ENCODE measurements at regions not wholly inside any gene's neighbourhood (a gene's known extent, or its start where the extent isn't known, plus 50 kb on each side); places are given as distances from the start of the nearest gene placed in this dataset.
"Not testable (repeated sequence)": the region's sequence is repeated elsewhere in the genome, so short reads cannot be mapped to it uniquely, and the experiment has no call there.

- H3K9me3 Mint-ChIP-seq, result peaks cover 0 to 7% (median 3%) of the 10 kb centered on the region in 7 donors
- ATAC-seq (ENCODE audit: low read depth in 2 of 2) (no peak), DNase-seq (no peak)
- H3K4me3 Mint-ChIP-seq, result no peak overlapping the region
- no peaks in the 10 kb centered on the region for H3K36me3 Mint-ChIP-seq
- no peak overlapping the region for H3K27ac Mint-ChIP-seq
- peaks cover 18 to 46% (median 28%) of the 10 kb centered on the region in 3 donors for H3K27me3 Mint-ChIP-seq
- H3K4me1 Mint-ChIP-seq, result no peaks in the 10 kb centered on the region
Observed at GRCh38 chr2:88396209-88396608, 56.3 kb downstream of the FOXI3 start.

DNA sequence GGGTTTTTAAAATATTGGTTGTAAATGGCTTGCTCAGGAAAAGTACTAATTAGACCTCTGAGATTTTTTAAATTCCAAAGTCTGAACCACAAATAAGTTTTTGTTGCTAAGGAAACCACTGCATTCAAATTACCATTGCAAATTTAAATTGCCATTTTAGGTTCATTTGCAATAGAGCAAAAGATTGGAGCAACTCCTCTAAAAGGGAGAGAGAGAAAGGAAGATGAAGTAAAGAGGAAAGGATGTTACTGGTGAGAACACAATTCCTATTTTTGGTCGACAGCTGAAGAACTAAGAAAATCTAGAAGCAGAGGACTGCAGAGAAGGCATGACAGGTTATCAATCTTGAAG lies 74.9 kb downstream of the FOXI3 start:
- ATAC-seq (ENCODE audit: low read depth in 2 of 2) (no peak), DNase-seq (no peak)
- H3K36me3 Mint-ChIP-seq, result peaks cover 0 to 8% of the 10 kb centered on the region in 2 donors
- peaks cover 20 to 50% (median 35%) of the 10 kb centered on the region in 3 donors for H3K27me3 Mint-ChIP-seq
- H3K9me3 Mint-ChIP-seq, result peaks cover 0 to 16% (median 4%) of the 10 kb centered on the region in 7 donors
- no peak overlapping the region for H3K4me3 Mint-ChIP-seq
- H3K27ac Mint-ChIP-seq, result peak overlapping the region in 1 of 6 donors; percentile 74
- H3K4me1 Mint-ChIP-seq, result no peaks in the 10 kb centered on the region

DNA sequence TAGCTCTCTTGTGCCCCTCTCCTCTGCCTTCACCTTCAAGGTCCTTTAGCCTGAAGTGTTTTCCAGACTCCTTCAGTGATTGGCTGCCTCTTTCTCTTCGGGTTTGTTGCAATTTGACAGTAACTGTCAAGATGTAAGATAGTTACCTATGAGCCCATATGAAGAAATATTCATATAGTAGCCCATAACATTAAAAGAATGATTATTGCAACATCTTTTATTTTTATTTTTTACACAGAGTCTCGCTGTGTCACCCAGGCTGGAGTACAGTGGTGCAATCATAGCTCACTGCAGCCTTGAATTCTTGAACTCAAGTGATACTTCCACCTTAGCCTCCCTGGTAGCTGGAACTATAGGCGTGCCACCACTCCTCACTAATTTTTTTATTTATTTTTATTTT lies 80.5 kb downstream of the FOXI3 start:
- no peaks in the 10 kb centered on the region for H3K4me1 Mint-ChIP-seq
- H3K4me3 Mint-ChIP-seq, result no peak overlapping the region
- DNase-seq, result no peak
- H3K9me3 Mint-ChIP-seq, result peaks cover 0 to 11% (median 4%) of the 10 kb centered on the region in 7 donors
- no peak for ATAC-seq (ENCODE audit: low read depth in 2 of 2)
- H3K36me3 Mint-ChIP-seq, result peaks cover 0 to 8% of the 10 kb centered on the region in 2 donors
- H3K27ac Mint-ChIP-seq, result no peak overlapping the region
- H3K27me3 Mint-ChIP-seq, result peaks cover 18 to 34% (median 34%) of the 10 kb centered on the region in 3 donors

DNA sequence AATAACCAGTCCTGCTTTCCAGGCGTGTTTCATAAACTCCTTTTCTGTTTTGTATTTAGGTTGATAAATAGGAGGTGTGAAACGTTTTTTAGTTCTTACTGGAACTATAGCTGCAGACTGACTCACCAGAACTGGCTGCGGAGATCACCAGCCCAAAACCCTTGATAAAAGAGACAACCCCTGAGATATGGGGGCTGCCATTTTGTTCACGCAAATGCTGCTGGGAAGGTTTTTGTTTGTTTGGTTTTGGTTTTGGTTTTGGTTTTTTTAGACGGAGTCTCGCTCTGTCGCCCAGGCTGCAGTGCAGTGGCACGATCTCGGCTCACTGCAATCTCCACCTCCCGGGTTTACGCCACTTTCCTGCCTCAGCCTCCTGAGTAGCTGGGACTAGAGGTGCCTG lies 87.1 kb downstream of the FOXI3 start:
- H3K4me3 Mint-ChIP-seq; H3K4me1 Mint-ChIP-seq; H3K9me3 Mint-ChIP-seq; ATAC-seq (ENCODE audit: low read depth in 2 of 2); DNase-seq; H3K36me3 Mint-ChIP-seq; H3K27me3 Mint-ChIP-seq; H3K27ac Mint-ChIP-seq: not testable (repeated sequence)

GRCh38 chr2:88355486-88355885 lies 97.0 kb downstream of the FOXI3 start:
- Mint-ChIP-seq H3K27me3 (peaks cover 40 to 41% (median 40%) of the 10 kb centered on the region in 3 donors), H3K9me3 (peaks cover 0 to 1% (median 0%) of the 10 kb centered on the region in 7 donors), H3K27ac (peak overlapping the region in 1 of 6 donors; percentile 8), H3K4me3 (no peak overlapping the region), H3K4me1 (peaks cover 0 to 6% (median 4%) of the 10 kb centered on the region in 3 donors), H3K36me3 (no peaks in the 10 kb centered on the region)
- ATAC-seq (ENCODE audit: low read depth in 2 of 2) (no peak), DNase-seq (no peak)

DNA sequence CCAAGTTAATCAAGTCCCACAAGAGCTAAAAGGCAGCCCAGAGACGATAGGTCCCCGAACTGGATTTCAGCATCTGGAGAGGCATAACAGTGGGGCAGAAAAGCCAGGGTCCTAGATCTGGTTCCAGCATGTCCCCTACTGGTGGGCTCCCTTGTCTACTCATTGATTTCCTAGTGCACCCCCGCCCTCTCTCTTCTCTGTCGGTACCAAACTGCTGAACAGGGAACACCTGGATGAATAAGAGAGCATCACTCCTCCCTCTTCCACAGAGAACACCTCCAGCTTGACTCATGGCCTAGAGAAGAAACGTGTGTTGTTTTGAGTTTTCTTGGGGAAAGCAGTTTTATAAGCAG lies 101.3 kb downstream of the FOXI3 start:
- peak in 1 of 2 donors; percentile 9 for ATAC-seq (ENCODE audit: low read depth in 2 of 2)
- no peaks in the 10 kb centered on the region for H3K36me3 Mint-ChIP-seq
- H3K9me3 Mint-ChIP-seq, result peaks cover 0 to 1% (median 0%) of the 10 kb centered on the region in 7 donors
- peaks cover 58 to 80% (median 58%) of the 10 kb centered on the region in 3 donors for H3K27me3 Mint-ChIP-seq
- H3K4me3 Mint-ChIP-seq, result peak overlapping the region; percentile 26 to 85 (median 78)
- H3K27ac Mint-ChIP-seq, result no peak overlapping the region
- H3K4me1 Mint-ChIP-seq, result peaks cover 0 to 10% (median 4%) of the 10 kb centered on the region in 3 donors
- no peak for DNase-seq

GRCh38 chr2:88350331-88351248 lies 101.9 kb downstream of the FOXI3 start:
- Mint-ChIP-seq H3K27me3 (peaks cover 53 to 79% (median 61%) of the 10 kb centered on the region in 3 donors), H3K36me3 (no peaks in the 10 kb centered on the region), H3K27ac (peak overlapping the region in 1 of 6 donors; percentile 65), H3K4me3 (peak overlapping the region; percentile 26 to 85 (median 78)), H3K9me3 (peaks cover 0 to 1% (median 0%) of the 10 kb centered on the region in 7 donors), H3K4me1 (peaks cover 0 to 10% (median 4%) of the 10 kb centered on the region in 3 donors)
- DNase-seq (peak; percentile 47), ATAC-seq (ENCODE audit: low read depth in 2 of 2) (peak; percentile 51 to 67)

GRCh38 chr2:88345842-88346241 lies 106.7 kb downstream of the FOXI3 start:
- Mint-ChIP-seq H3K27me3 (peaks cover 28 to 63% (median 38%) of the 10 kb centered on the region in 3 donors), H3K9me3 (peaks cover 0 to 6% (median 1%) of the 10 kb centered on the region in 7 donors), H3K27ac (peak overlapping the region in 1 of 6 donors; percentile 9), H3K36me3 (peaks cover 0 to 3% of the 10 kb centered on the region in 2 donors), H3K4me3 (no peak overlapping the region), H3K4me1 (peaks cover 0 to 12% (median 0%) of the 10 kb centered on the region in 3 donors)
- ATAC-seq (ENCODE audit: low read depth in 2 of 2), result no peak
- no peak for DNase-seq

DNA sequence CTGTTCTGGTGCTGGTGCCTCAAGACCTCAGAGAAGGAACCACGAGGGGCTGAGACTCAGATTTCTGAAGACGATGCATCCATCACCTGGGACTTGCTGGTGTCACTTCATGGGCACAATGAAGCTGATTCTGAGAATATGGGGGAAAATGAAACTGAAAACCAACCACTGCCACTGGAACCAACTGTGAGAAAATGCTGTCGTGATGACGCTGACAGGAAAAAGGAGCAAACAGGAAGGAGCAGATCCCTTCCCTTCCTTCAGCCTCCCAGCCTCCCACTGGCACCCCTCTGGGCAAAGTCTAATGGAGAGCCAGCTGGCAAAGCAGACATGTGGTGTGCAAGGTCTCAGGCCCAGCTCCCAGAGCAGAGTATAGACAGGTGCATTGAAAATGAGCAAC lies 109.7 kb downstream of the FOXI3 start:
- ATAC-seq (ENCODE audit: low read depth in 2 of 2), result no peak
- H3K4me3 Mint-ChIP-seq, result no peak overlapping the region
- H3K4me1 Mint-ChIP-seq, result peaks cover 0 to 5% (median 0%) of the 10 kb centered on the region in 3 donors
- H3K27me3 Mint-ChIP-seq, result peaks cover 26 to 47% (median 36%) of the 10 kb centered on the region in 3 donors
- H3K9me3 Mint-ChIP-seq, result peaks cover 0 to 11% (median 5%) of the 10 kb centered on the region in 7 donors
- DNase-seq, result no peak
- peaks cover 0 to 7% of the 10 kb centered on the region in 2 donors for H3K36me3 Mint-ChIP-seq
- H3K27ac Mint-ChIP-seq, result no peak overlapping the region

DNA sequence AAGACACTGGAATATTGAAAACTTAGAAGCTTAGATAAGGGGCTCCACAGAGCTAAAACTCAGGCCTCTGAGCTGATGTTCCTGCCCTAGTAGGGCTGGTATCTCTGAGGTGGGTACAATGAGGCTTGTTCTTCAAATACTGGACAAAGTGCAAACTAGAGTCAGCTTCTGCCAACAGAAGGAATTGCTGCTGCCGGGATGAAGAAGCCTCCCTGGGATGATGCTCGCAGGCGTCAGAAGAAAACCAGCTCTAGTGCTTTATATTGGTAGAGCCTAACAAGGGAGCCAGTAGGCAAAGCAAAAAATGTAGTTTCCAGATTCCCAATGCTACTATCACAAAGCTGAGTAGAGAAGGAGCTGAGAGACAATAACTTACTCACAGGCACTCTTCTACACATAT lies 118.1 kb downstream of the FOXI3 start:
- H3K27me3 Mint-ChIP-seq, result peaks cover 38 to 59% (median 50%) of the 10 kb centered on the region in 3 donors
- H3K9me3 Mint-ChIP-seq, result peaks cover 0 to 4% (median 0%) of the 10 kb centered on the region in 7 donors
- no peak overlapping the region for H3K4me3 Mint-ChIP-seq
- no peaks in the 10 kb centered on the region for H3K36me3 Mint-ChIP-seq
- peaks cover 0 to 4% (median 0%) of the 10 kb centered on the region in 3 donors for H3K4me1 Mint-ChIP-seq
- no peak overlapping the region for H3K27ac Mint-ChIP-seq
- DNase-seq (no peak), ATAC-seq (ENCODE audit: low read depth in 2 of 2) (no peak)

DNA sequence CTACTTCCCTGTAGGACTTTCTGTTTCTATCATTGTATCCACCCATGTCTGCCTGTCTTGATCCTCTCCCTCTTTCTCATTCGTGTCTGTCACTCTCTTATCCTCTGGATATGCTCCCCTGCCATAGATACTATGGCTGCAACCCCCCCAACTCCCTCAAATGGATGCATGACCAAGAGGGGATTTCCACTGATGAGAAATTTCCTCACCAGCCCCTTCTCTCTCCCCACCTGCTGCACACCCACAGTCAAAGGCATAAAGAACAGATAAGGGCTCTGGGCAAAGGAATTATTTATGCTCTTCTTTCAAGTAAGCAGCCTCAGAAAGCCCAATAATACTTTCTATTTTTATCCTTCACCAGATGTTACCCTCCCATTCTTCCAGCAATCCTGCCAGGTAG lies 121.3 kb downstream of the FOXI3 start:
- Mint-ChIP-seq H3K4me1 (peaks cover 0 to 4% (median 0%) of the 10 kb centered on the region in 3 donors), H3K4me3 (no peak overlapping the region), H3K36me3 (no peaks in the 10 kb centered on the region), H3K27ac (peak overlapping the region in 1 of 6 donors; percentile 36), H3K9me3 (peaks cover 0 to 4% (median 0%) of the 10 kb centered on the region in 7 donors), H3K27me3 (peaks cover 37 to 52% (median 52%) of the 10 kb centered on the region in 3 donors)
- DNase-seq (no peak), ATAC-seq (ENCODE audit: low read depth in 2 of 2) (no peak)

- Mint-ChIP-seq H3K4me3 (peak overlapping the region in 1 of 8 donors; percentile 3), H3K4me1 (peaks cover 0 to 4% (median 0%) of the 10 kb centered on the region in 3 donors), H3K9me3 (peaks cover 0 to 4% (median 0%) of the 10 kb centered on the region in 7 donors), H3K27ac (no peak overlapping the region), H3K27me3 (peaks cover 39 to 53% (median 52%) of the 10 kb centered on the region in 3 donors), H3K36me3 (no peaks in the 10 kb centered on the region)
- DNase-seq, result no peak
- ATAC-seq (ENCODE audit: low read depth in 2 of 2), result no peak
Observed at GRCh38 chr2:88329815-88330603, 122.5 kb downstream of the FOXI3 start.
